K562 (cell line): ENCODE measurements at regions not wholly inside any gene's neighbourhood (a gene's known extent, or its start where the extent isn't known, plus 50 kb on each side); places are given as distances from the start of the nearest gene placed in this dataset.

Source experiments
- ATAC-seq: fragments of 200-7000 bp; cut with Tn5 transposase; 3 replicates; pipeline ENCODE4 v1.9.1; 2020; ENCODE audit warnings: moderate library complexity
- BruUV-seq: library from RNA; stranded (reverse); fragments of 400-500 nt; replicated peaks from 2 replicates; lab custom pipeline; 2021; lab: Mats Ljungman, UMichigan
- CTCF ChIA-PET: fragments of 300-600 bp; formaldehyde crosslinking; extraction: SDS; loops from one replicate; lab custom pipeline; 2021; ENCODE audit warnings: low intra/inter-chr PET ratio; lab: Yijun Ruan, JAX
- POLR2A ChIA-PET: fragments of 300-600, 350-650 bp; sonication (Branson Sonifier 250); formaldehyde crosslinking; extraction: SDS; loops from one replicate; lab custom pipeline; 2021; ENCODE audit warnings: antibody characterized with exemption, inconsistent platforms; lab: Yijun Ruan, JAX
- DNase-seq, 4 experiments: peaks; one replicate each; pipeline versions ENCODE4 v3.0.0 to v3.0.0-alpha.2; 2011 to 2018; ENCODE audit warnings: low spot score in 3 of 4, mixed read lengths in 3 of 4; ENCODE audit errors: extremely low read depth in 1 of 4
- FAIRE-seq: peaks from 2 replicates; lab custom pipeline; 2011; peaks lifted over from hg19 to GRCh38; lab: Jason Lieb, UNC
- H2AFZ ChIP-seq: 2 replicates; pipeline ENCODE4 v1.6.0; 2011; ENCODE audit warnings: low read depth, low read length, control low read depth, inconsistent platforms
- H3K27ac ChIP-seq: fragments of 200-600 bp; 3 replicates; pipeline ENCODE4 v1.8.0; 2011; ENCODE audit warnings: low read depth, mild to moderate bottlenecking, control low read depth, inconsistent platforms, low read length, moderate library complexity, mixed read lengths; ENCODE audit errors: extremely low read depth
- H3K27me3 ChIP-seq, 2 experiments: fragments of 300-600 bp in 1 of 2; 2 replicates in 1 of 2; 3 replicates in 1 of 2; pipeline versions ENCODE4 v1.6.0 to v1.8.0; 2011; ENCODE audit warnings: inconsistent platforms in 2 of 2, low read length in 2 of 2, mild to moderate bottlenecking in 1 of 2, mixed read lengths in 1 of 2, moderate library complexity in 1 of 2; ENCODE audit not compliant: control insufficient read depth in 2 of 2, insufficient read depth in 2 of 2
- H3K36me3 ChIP-seq: fragments of 300-600 bp; 3 replicates; pipeline ENCODE4 v1.8.0; 2011; ENCODE audit warnings: mild to moderate bottlenecking, low read length, inconsistent platforms; ENCODE audit not compliant: control insufficient read depth, insufficient read depth
- H3K4me1 ChIP-seq, 2 experiments: fragments of 200-600 bp in 1 of 2; replicated peaks in 1 of 2; 2 replicates in 1 of 2; 3 replicates in 1 of 2; pipeline versions ENCODE4 v1.5.1 to v1.8.0; 2011; ENCODE audit warnings: inconsistent platforms in 2 of 2, low read length in 2 of 2, mild to moderate bottlenecking in 1 of 2, mixed read lengths in 1 of 2, moderate library complexity in 1 of 2; ENCODE audit not compliant: control insufficient read depth in 2 of 2, insufficient read depth in 2 of 2
- H3K4me2 ChIP-seq: 2 replicates; pipeline ENCODE4 v1.6.1; 2011; ENCODE audit warnings: low read length, control low read depth, inconsistent platforms, mixed read lengths; ENCODE audit not compliant: insufficient read depth
- H3K4me3 ChIP-seq: fragments of 200-600 bp; sonication (generic), shearing (Covaris generic); 2 replicates; pipeline ENCODE4 v1.5.1; 2016; ENCODE audit warnings: control low read depth, inconsistent platforms
- H3K79me2 ChIP-seq: fragments of 200-600 bp; 3 replicates; pipeline ENCODE4 v1.8.0; 2011; ENCODE audit warnings: low read length, inconsistent platforms; ENCODE audit not compliant: control insufficient read depth, insufficient read depth
- H3K9ac ChIP-seq, 2 experiments: 2 replicates each; pipeline versions ENCODE4 v1.6.0 to v1.6.1; 2011; ENCODE audit warnings: low read depth in 2 of 2, low read length in 2 of 2, control low read depth in 1 of 2, inconsistent platforms in 1 of 2, mild to moderate bottlenecking in 1 of 2, mixed read lengths in 1 of 2; ENCODE audit not compliant: insufficient read depth in 1 of 2
- H3K9me1 ChIP-seq: one replicate; pipeline ENCODE4 v1.6.0; 2011; ENCODE audit warnings: inconsistent platforms, mild to moderate bottlenecking, low read length, moderate library complexity; ENCODE audit not compliant: control insufficient read depth, insufficient read depth
- H3K9me3 ChIP-seq: replicated peaks from 2 replicates; pipeline ENCODE4 v1.5.1; 2011; ENCODE audit warnings: low read depth, low read length, inconsistent platforms; ENCODE audit not compliant: control insufficient read depth, insufficient read depth
- H4K20me1 ChIP-seq: replicated peaks from 2 replicates; pipeline ENCODE4 v1.6.1; 2011; ENCODE audit warnings: low read length, inconsistent platforms, mixed read lengths; ENCODE audit not compliant: control insufficient read depth, insufficient read depth
- ARID2 ChIP-seq: fragments of 450-650 bp; IDR thresholded peaks from 2 replicates; pipeline ENCODE4 v1.6.1; 2017; ENCODE audit warnings: antibody characterized with exemption, mild to moderate bottlenecking
- ATF3 ChIP-seq, 2 experiments: fragments of 450-650 bp in 1 of 2; sonication (generic) in 1 of 2; formaldehyde crosslinking in 1 of 2; IDR thresholded peaks in 1 of 2; conservative IDR thresholded peaks in 1 of 2; 2 replicates each; pipeline versions ENCODE4 v1.6.1 to v1.8.1; 2016 to 2023; ENCODE audit warnings: mild to moderate bottlenecking in 2 of 2, moderate library complexity in 2 of 2, inconsistent platforms in 1 of 2, missing genetic modification reagents in 1 of 2
- COPS2 ChIP-seq: fragments of 450-650 bp; conservative IDR thresholded peaks from 2 replicates; pipeline ENCODE4 v1.6.1; 2016; ENCODE audit warnings: mild to moderate bottlenecking, moderate library complexity
- DPF2 ChIP-seq: fragments of 450-650 bp; IDR thresholded peaks from 2 replicates; pipeline ENCODE4 v1.6.1; 2016
- MNT ChIP-seq, 2 experiments: fragments of 450-650 bp; conservative IDR thresholded peaks; 2 replicates each; pipeline ENCODE4 v1.6.1; 2017; ENCODE audit warnings: mild to moderate bottlenecking in 2 of 2, moderate library complexity in 2 of 2
- NR2C2 ChIP-seq, 2 experiments: fragments of 200-800 bp in 1 of 2; sonication (Bioruptor generic) in 1 of 2; sonication (generic) in 1 of 2; formaldehyde crosslinking in 1 of 2; IDR thresholded peaks; 2 replicates each; pipeline versions ENCODE4 v1.6.1 to v1.8.0; 2016 to 2022; ENCODE audit warnings: mild to moderate bottlenecking in 1 of 2, missing compliant biosample characterization in 1 of 2, missing genetic modification characterization in 1 of 2, missing genetic modification reagents in 1 of 2
- NUFIP1 ChIP-seq: fragments of 450-650 bp; IDR thresholded peaks from 2 replicates; pipeline ENCODE4 v1.6.1; 2018; ENCODE audit not compliant: partially characterized antibody
- TAF15 ChIP-seq: fragments of 200-400 bp; formaldehyde crosslinking; IDR thresholded peaks from 2 replicates; pipeline ENCODE4 v1.6.1; 2017; ENCODE audit warnings: mild to moderate bottlenecking, low read depth, low read length, moderate library complexity
- TBP ChIP-seq: optimal IDR thresholded peaks from 2 replicates; pipeline ENCODE3; 2011; ENCODE audit warnings: low read depth, low read length, improper control_type of control experiment
- TFAM ChIP-seq: fragments of 250-450 bp; sonication (Bioruptor Pico); conservative IDR thresholded peaks from 2 replicates; pipeline ENCODE4 v1.5.0; 2021; ENCODE audit warnings: mild to moderate bottlenecking, moderate library complexity
- TRIM25 ChIP-seq: fragments of 450-650 bp; IDR thresholded peaks from 2 replicates; pipeline ENCODE4 v1.7.0; 2016; ENCODE audit warnings: borderline replicate concordance
- U2AF1 ChIP-seq: fragments of 200-400 bp; formaldehyde crosslinking; optimal IDR thresholded peaks from 2 replicates; pipeline ENCODE3; 2017; ENCODE audit warnings: mild to moderate bottlenecking, low read depth, low read length, moderate library complexity
- ZBTB34 ChIP-seq: fragments of 250-450 bp; sonication (Bioruptor Pico); IDR thresholded peaks from 2 replicates; pipeline ENCODE4 v1.8.0; 2021; ENCODE audit warnings: mild to moderate bottlenecking, moderate library complexity
- ZNF77 ChIP-seq: fragments of 250-450 bp; sonication (Bioruptor Pico); IDR thresholded peaks from 2 replicates; pipeline ENCODE4 v1.5.0; 2020
- WGBS: fragments of 100-300 bp; shearing (Covaris generic); methylation state at CpG from one replicate; pipeline ENCODE4 v1.1.6; 2016; ENCODE audit warnings: low coverage, mixed read lengths; ENCODE audit not compliant: insufficient coverage; ENCODE audit errors: missing lambda C conversion rate; 5-methylcytosine and 5-hydroxymethylcytosine counted together
- in situ Hi-C: fragments of 300-500 bp; cut with MboI; formaldehyde crosslinking; loops from 4 replicates; pipeline ENCODE4 v1.15.0; 2018; ENCODE audit warnings: inconsistent platforms, mixed read lengths
- intact Hi-C: fragments of 100-400 bp; cut with micrococcal nuclease; formaldehyde crosslinking; loops from 2 replicates; pipeline ENCODE4 v1.14.2; 2022
- TF ChIP-seq, protein P1 (sequence below): fragments of 250-450 bp; sonication (Bioruptor Pico); IDR thresholded peaks from 2 replicates; pipeline ENCODE4 v1.5.0; 2022; ENCODE audit warnings: mild to moderate bottlenecking

DNA sequence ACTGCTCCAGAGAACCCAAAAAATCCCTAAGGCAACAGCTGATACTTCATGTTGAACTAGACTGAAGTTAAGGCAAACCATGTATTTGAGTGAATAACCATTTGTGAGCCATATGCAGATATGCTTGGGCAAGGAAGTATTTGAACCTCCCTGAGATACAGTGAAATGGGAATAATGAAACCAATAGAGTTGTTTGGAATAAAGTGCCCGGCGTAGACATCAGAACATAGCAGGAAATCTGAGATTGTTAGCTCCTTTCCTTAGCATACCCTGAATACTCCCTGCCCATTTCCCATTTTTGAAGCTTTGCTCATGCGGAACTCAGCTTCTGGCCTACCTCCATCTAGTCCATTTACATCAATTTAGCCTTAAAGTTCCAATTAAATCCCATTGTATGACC, 611.9 kb downstream of the EFNA5 start:
- no peak overlapping the region for H3K4me3 ChIP-seq
- H3K4me2 ChIP-seq = no peak overlapping the region
- no peaks in the 10 kb centered on the region for H3K4me1 ChIP-seq
- TF ChIP-seq TAF15 (no peak), TFAM (no peak), ATF3 (IDR thresholded peaks at IDR 0.05) (no peak), ATF3 (CRISPR knock-in tag; conservative IDR thresholded peaks at IDR 0.05) (no peak), DPF2 (no peak), ZNF77 (CRISPR knock-in tag) (no peak), NUFIP1 (no peak), ARID2 (no peak), MNT (conservative IDR thresholded peaks at IDR 0.05) (no peak), ZBTB34 (CRISPR knock-in tag) (no peak), U2AF1 (no peak), NR2C2 (CRISPR knock-in tag; IDR thresholded peaks at IDR 0.05) (no peak), NR2C2 (tag; IDR thresholded peaks at IDR 0.05) (no peak), TRIM25 (no peak), COPS2 (no peak), TBP (no peak)
- TF ChIP-seq, protein P1, sequence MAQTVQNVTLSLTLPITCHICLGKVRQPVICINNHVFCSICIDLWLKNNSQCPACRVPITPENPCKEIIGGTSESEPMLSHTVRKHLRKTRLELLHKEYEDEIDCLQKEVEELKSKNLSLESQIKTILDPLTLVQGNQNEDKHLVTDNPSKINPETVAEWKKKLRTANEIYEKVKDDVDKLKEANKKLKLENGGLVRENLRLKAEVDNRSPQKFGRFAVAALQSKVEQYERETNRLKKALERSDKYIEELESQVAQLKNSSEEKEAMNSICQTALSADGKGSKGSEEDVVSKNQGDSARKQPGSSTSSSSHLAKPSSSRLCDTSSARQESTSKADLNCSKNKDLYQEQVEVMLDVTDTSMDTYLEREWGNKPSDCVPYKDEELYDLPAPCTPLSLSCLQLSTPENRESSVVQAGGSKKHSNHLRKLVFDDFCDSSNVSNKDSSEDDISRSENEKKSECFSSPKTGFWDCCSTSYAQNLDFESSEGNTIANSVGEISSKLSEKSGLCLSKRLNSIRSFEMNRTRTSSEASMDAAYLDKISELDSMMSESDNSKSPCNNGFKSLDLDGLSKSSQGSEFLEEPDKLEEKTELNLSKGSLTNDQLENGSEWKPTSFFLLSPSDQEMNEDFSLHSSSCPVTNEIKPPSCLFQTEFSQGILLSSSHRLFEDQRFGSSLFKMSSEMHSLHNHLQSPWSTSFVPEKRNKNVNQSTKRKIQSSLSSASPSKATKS (CRISPR knock-in tag) = no peak
- H3K27me3 ChIP-seq = no peaks in the 10 kb centered on the region
- CTCF ChIA-PET = no interaction called here
- in situ Hi-C loops (no loop called here), intact Hi-C loops (no loop called here)
- 0% methylated on average over 3 of the region's 3 CpGs for WGBS
- no peak overlapping the region for H3K9ac ChIP-seq
- no TSS peak for BruUV-seq
- H2AFZ ChIP-seq = no peak overlapping the region
- DNase-seq = no peak
- FAIRE-seq = no peak
- H3K36me3 ChIP-seq = no peaks in the 10 kb centered on the region
- 0 out of 2 replicates have a peak, but pooled peaks cover 2% of the 10 kb centered on the region for H3K9me3 ChIP-seq
- no peaks in the 10 kb centered on the region for H3K79me2 ChIP-seq
- no peak for ATAC-seq
- no peak overlapping the region for H3K27ac ChIP-seq
- H4K20me1 ChIP-seq = no peaks in the 10 kb centered on the region
- POLR2A ChIA-PET = no interaction called here
- no peaks in the 10 kb centered on the region for H3K9me1 ChIP-seq
